ENCODE measurements at regions not wholly inside any gene's neighbourhood (a gene's known extent, or its start where the extent isn't known, plus 50 kb on each side); places are given as distances from the start of the nearest gene placed in this dataset.

- H3K36me3 Mint-ChIP-seq = no peaks in the 10 kb centered on the region
- H3K27ac Mint-ChIP-seq = no peak overlapping the region
- peaks cover 3% of the 10 kb centered on the region for H3K9me3 Mint-ChIP-seq
- H3K27me3 Mint-ChIP-seq = no peaks in the 10 kb centered on the region
- ATAC-seq (ENCODE audit: low read depth) (no peak), DNase-seq (ENCODE audit: low spot score in 2 of 2) (no peak)
- H3K4me1 Mint-ChIP-seq = peaks cover 2% of the 10 kb centered on the region
- H3K4me3 Mint-ChIP-seq = no peak overlapping the region
These were observed 575.4 kb upstream of the LRRC4C start for GRCh38 chr11:42034826-42035225.

GRCh38 chr11:42036201-42036600 lies 576.7 kb upstream of the LRRC4C start:
- Mint-ChIP-seq H3K4me3 (no peak overlapping the region), H3K27ac (no peak overlapping the region)
- ATAC-seq (ENCODE audit: low read depth) = no peak

GRCh38 chr11:42043312-42043711 lies 583.9 kb upstream of the LRRC4C start:
- Mint-ChIP-seq H3K4me3 (no peak overlapping the region), H3K4me1 (no peaks in the 10 kb centered on the region), H3K27me3 (no peaks in the 10 kb centered on the region), H3K9me3 (peaks cover 2% of the 10 kb centered on the region), H3K27ac (no peak overlapping the region), H3K36me3 (no peaks in the 10 kb centered on the region)
- DNase-seq (ENCODE audit: low spot score in 2 of 2) (no peak), ATAC-seq (ENCODE audit: low read depth) (no peak)

More at GRCh38 chr11:42036201-42036600, 576.7 kb upstream of the LRRC4C start:
- no peaks in the 10 kb centered on the region for H3K27me3 Mint-ChIP-seq
- H3K9me3 Mint-ChIP-seq = peaks cover 3% of the 10 kb centered on the region
- peaks cover 2% of the 10 kb centered on the region for H3K4me1 Mint-ChIP-seq
- H3K36me3 Mint-ChIP-seq = no peaks in the 10 kb centered on the region
- no peak for DNase-seq (ENCODE audit: low spot score in 2 of 2)

DNA sequence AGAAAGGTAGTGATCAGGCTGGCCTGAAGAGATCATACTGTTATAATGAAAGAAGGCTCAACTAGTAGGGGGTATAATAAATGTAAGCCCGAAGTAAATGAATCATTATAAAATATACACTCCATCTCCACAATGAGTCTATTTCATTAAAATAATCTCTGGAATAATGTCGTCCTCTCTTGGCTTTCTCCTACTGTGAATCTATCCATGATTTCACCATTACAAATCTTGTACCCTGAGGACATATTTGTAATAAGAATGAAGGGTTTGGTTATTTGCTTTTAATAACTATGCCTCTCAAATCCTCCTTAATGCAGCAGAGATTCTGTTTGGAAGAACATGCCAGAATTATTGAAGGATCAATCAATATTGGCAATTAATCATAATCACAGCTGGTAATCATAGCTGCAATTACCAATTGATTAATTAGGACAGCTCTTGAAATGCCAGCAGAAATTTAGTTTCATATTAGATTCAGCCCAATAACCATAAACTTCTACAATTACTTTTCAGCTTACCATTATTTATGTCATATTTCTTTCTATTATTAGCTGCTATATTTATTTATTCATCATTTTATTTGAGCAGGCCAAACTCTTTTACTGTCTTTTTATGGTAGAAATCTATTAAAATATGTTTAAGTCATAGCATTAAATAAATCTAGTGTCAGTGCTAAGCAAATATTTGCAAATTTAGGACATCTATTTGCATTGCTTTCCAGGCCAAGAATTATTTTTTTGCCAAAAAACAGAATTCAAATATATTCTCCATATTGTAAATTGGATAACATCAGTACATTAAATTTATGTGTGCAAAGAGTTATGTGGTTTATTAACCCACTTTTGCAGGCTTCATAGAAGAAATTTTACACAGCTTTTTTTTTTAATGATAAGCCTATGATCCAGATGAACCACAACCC lies 588.4 kb upstream of the LRRC4C start:
- Mint-ChIP-seq H3K4me3 (no peak overlapping the region), H3K27ac (no peak overlapping the region), H3K9me3 (peaks cover 5% of the 10 kb centered on the region), H3K27me3 (no peaks in the 10 kb centered on the region), H3K36me3 (no peaks in the 10 kb centered on the region), H3K4me1 (no peaks in the 10 kb centered on the region)
- ATAC-seq (ENCODE audit: low read depth) (no peak), DNase-seq (ENCODE audit: low spot score in 2 of 2) (no peak)

- H3K27ac Mint-ChIP-seq = no peak overlapping the region
- H3K9me3 Mint-ChIP-seq = peaks cover 7% of the 10 kb centered on the region
- ATAC-seq (ENCODE audit: low read depth) = no peak
- H3K36me3 Mint-ChIP-seq = no peaks in the 10 kb centered on the region
- no peaks in the 10 kb centered on the region for H3K27me3 Mint-ChIP-seq
- no peak for DNase-seq (ENCODE audit: low spot score in 2 of 2)
- H3K4me1 Mint-ChIP-seq = no peaks in the 10 kb centered on the region
- no peak overlapping the region for H3K4me3 Mint-ChIP-seq
These were observed 589.7 kb upstream of the LRRC4C start for GRCh38 chr11:42049186-42049585.

DNA sequence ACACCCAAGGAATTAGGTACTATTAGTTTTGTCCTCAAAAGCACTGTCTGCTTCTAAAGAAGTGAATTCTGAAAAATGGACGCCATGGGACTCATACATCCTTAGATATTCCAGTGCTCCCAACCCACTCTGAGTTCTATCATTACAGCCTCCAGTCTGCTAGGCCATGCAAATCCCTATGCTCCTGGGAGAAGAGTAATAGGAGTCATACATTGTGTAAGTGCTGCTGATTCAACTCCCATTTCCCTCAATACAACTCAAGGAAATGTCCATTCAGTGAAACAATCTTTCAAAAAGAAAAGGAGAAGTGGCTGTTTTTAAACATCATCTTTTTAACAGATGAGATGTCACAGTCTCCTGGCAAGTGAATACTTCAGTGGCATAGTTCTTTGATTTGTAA lies 590.2 kb upstream of the LRRC4C start:
- Mint-ChIP-seq H3K27ac (no peak overlapping the region), H3K9me3 (peaks cover 5% of the 10 kb centered on the region)

GRCh38 chr11:42054351-42054900 lies 595.0 kb upstream of the LRRC4C start:
- no peak for DNase-seq (ENCODE audit: low spot score in 2 of 2)
- H3K36me3 Mint-ChIP-seq = no peaks in the 10 kb centered on the region
- no peaks in the 10 kb centered on the region for H3K4me1 Mint-ChIP-seq
- no peak overlapping the region for H3K4me3 Mint-ChIP-seq
- H3K27ac Mint-ChIP-seq = no peak overlapping the region
- ATAC-seq (ENCODE audit: low read depth) = no peak
- peaks cover 5% of the 10 kb centered on the region for H3K9me3 Mint-ChIP-seq
- H3K27me3 Mint-ChIP-seq = no peaks in the 10 kb centered on the region

More for the DNA sequence above, 590.2 kb upstream of the LRRC4C start:
- H3K4me3 Mint-ChIP-seq = no peak overlapping the region
- no peak for DNase-seq (ENCODE audit: low spot score in 2 of 2)
- no peaks in the 10 kb centered on the region for H3K27me3 Mint-ChIP-seq
- H3K4me1 Mint-ChIP-seq = no peaks in the 10 kb centered on the region
- H3K36me3 Mint-ChIP-seq = no peaks in the 10 kb centered on the region
- no peak for ATAC-seq (ENCODE audit: low read depth)

DNA sequence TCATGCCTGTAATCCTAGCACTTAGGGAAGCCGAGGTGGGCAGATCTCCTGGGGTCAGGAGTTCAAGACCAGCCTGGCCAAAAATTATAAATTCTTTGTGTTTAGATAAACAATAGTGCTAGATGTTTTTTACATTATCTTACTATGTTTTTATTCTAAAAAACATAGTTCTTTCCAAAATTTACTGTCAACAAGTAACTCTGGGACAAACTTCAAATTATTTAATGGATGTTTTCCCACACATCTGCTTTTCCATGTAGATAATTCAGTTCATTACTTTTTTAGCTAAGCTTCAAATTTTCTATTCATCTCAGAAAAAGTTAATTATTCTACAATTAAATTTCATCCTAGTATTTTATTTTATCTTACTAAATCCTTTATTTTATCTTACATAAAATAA lies 596.2 kb upstream of the LRRC4C start:
- Mint-ChIP-seq H3K27ac (no peak overlapping the region), H3K4me1 (no peaks in the 10 kb centered on the region), H3K4me3 (no peak overlapping the region), H3K27me3 (no peaks in the 10 kb centered on the region), H3K9me3 (peaks cover 5% of the 10 kb centered on the region), H3K36me3 (no peaks in the 10 kb centered on the region)
- DNase-seq (ENCODE audit: low spot score in 2 of 2) (no peak), ATAC-seq (ENCODE audit: low read depth) (no peak)

DNA sequence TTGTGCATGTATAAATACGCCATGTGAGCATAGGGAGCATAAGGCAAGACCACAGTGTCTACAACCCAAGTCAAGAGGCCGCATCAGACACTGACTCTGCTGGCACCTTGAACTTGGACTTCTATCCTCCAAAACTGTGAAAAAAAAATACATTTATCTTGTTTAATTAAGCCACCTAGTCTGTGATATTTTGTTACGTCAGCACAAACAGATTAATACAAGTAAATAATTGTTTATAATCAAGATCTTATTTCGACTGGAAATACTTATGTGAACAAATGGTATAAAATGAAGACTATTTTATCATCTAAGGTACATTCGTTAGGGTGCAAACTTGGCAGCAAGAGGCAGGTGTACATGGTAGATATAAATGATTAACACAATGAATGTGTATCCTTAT lies 599.3 kb upstream of the LRRC4C start:
- Mint-ChIP-seq H3K27ac (no peak overlapping the region), H3K4me3 (no peak overlapping the region), H3K27me3 (no peaks in the 10 kb centered on the region), H3K4me1 (no peaks in the 10 kb centered on the region), H3K36me3 (no peaks in the 10 kb centered on the region), H3K9me3 (peaks cover 1% of the 10 kb centered on the region)
- DNase-seq (ENCODE audit: low spot score in 2 of 2) (no peak), ATAC-seq (ENCODE audit: low read depth) (no peak)

DNA sequence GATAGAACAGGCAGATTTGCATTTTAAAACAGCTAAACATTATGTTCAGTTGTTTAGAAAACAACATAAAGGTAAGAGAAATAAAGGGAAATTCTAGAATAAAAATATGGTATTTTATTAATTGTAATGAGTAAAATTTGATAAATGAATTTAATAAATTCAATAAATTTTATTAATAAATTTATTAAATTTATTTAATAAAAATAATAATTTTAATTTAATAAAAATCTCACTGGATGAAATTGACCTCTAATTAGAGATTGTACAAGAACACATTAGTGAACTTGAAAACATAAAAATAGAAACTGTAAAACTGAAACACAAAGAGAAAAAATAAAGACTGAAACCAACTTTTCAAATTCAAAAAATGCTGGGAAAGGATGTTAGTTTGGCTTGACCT lies 605.7 kb upstream of the LRRC4C start:
- Mint-ChIP-seq H3K27me3 (no peaks in the 10 kb centered on the region), H3K4me1 (no peaks in the 10 kb centered on the region), H3K27ac (no peak overlapping the region), H3K9me3 (peaks cover 1% of the 10 kb centered on the region), H3K4me3 (no peak overlapping the region), H3K36me3 (no peaks in the 10 kb centered on the region)
- ATAC-seq (ENCODE audit: low read depth) (no peak), DNase-seq (ENCODE audit: low spot score in 2 of 2) (no peak)

DNA sequence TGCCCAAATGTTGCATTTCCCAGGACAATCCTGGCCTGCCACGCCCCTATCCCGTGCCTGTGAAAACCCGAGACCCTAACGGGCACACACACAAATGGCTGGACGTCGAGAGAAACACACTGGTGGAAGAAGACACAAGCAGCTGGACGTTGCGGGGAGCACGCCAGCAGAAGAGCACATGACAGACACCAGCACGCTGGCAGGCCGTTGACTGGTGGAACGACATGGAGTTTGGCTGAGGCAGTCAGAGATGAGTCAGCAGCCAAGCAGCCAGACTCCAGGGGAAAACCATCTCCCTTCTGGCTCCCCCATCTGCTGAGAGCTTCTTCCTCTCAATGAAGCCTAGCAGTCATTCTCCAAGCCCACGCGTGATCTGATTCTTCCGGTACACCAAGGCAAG lies 606.7 kb upstream of the LRRC4C start:
- no peak for DNase-seq (ENCODE audit: low spot score in 2 of 2)
- no peak overlapping the region for H3K4me3 Mint-ChIP-seq
- H3K36me3 Mint-ChIP-seq = no peaks in the 10 kb centered on the region
- no peak for ATAC-seq (ENCODE audit: low read depth)
- no peaks in the 10 kb centered on the region for H3K9me3 Mint-ChIP-seq
- no peaks in the 10 kb centered on the region for H3K4me1 Mint-ChIP-seq
- no peaks in the 10 kb centered on the region for H3K27me3 Mint-ChIP-seq
- H3K27ac Mint-ChIP-seq = no peak overlapping the region

DNA sequence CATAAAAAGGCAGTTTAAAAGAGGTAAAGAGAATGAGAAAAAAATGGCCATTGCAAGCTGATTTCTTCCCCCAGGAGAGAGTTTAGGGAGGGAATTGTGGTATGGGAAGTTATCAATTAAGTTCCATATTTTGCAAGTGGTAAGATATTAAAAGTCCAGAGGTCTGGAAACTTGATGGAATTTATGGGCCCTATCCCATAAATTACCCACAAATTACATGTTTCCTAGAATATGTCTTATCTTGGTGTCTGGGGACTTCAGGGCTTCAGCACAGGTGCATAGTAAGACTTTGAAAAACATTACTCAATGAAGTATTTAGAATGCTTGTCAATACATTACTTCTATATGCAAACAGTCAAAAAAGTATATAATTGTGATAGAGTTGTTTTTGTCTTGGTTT lies 614.9 kb upstream of the LRRC4C start:
- no peak for ATAC-seq (ENCODE audit: low read depth)
- H3K27me3 Mint-ChIP-seq = no peaks in the 10 kb centered on the region
- DNase-seq (ENCODE audit: low spot score in 2 of 2) = no peak

DNA sequence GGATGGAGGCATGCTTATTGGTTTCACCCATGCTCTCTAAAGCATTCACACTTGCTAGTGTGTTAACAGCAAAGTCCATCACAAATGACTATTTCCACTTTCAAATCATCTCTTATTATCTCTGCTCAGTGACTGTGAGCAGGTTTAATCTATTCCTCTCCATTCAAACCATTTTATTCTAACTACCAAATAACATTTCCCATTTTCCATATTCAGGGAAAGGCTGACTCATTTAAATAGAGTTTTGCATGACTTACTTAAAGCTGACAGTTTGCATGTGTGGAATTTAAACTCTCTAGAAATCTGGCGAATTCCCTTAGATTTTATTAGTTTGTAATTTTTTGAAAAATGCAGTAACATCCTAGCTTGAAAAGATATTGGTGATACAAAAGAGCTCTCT lies 615.7 kb upstream of the LRRC4C start:
- no peak overlapping the region for H3K4me3 Mint-ChIP-seq
- no peak for DNase-seq (ENCODE audit: low spot score in 2 of 2)
- no peaks in the 10 kb centered on the region for H3K27me3 Mint-ChIP-seq
- no peak for ATAC-seq (ENCODE audit: low read depth)
- H3K27ac Mint-ChIP-seq = no peak overlapping the region
- peaks cover 4% of the 10 kb centered on the region for H3K9me3 Mint-ChIP-seq
- no peaks in the 10 kb centered on the region for H3K4me1 Mint-ChIP-seq
- H3K36me3 Mint-ChIP-seq = no peaks in the 10 kb centered on the region

More for the DNA sequence above, 614.9 kb upstream of the LRRC4C start:
- Mint-ChIP-seq H3K27ac (no peak overlapping the region), H3K4me3 (no peak overlapping the region), H3K9me3 (peaks cover 4% of the 10 kb centered on the region), H3K4me1 (no peaks in the 10 kb centered on the region), H3K36me3 (no peaks in the 10 kb centered on the region)

- DNase-seq (ENCODE audit: low spot score in 2 of 2) = no peak
- Mint-ChIP-seq H3K4me3 (no peak overlapping the region), H3K27ac (no peak overlapping the region), H3K27me3 (no peaks in the 10 kb centered on the region), H3K9me3 (peaks cover 2% of the 10 kb centered on the region), H3K36me3 (no peaks in the 10 kb centered on the region), H3K4me1 (no peaks in the 10 kb centered on the region)
- ATAC-seq (ENCODE audit: low read depth) = no peak
These were observed 618.3 kb upstream of the LRRC4C start for GRCh38 chr11:42077794-42078193.

GRCh38 chr11:42085736-42086135 lies 626.3 kb upstream of the LRRC4C start:
- peaks cover 5% of the 10 kb centered on the region for H3K9me3 Mint-ChIP-seq
- no peaks in the 10 kb centered on the region for H3K4me1 Mint-ChIP-seq
- no peak for ATAC-seq (ENCODE audit: low read depth)
- no peak overlapping the region for H3K27ac Mint-ChIP-seq
- H3K36me3 Mint-ChIP-seq = no peaks in the 10 kb centered on the region
- H3K27me3 Mint-ChIP-seq = no peaks in the 10 kb centered on the region
- DNase-seq (ENCODE audit: low spot score in 2 of 2) = no peak
- H3K4me3 Mint-ChIP-seq = no peak overlapping the region

All from memory B cell (primary cell).